Naive thymus-derived CD8-positive, alpha-beta T cell (primary cell): ENCODE measurements at regions not wholly inside any gene's neighbourhood (a gene's known extent, or its start where the extent isn't known, plus 50 kb on each side); places are given as distances from the start of the nearest gene placed in this dataset.

Source experiments
- ATAC-seq, 2 donors: fragments of 150-1000 bp; cut with Tn5 transposase in 1 of 2; sonication (Bioruptor Pico), chemical (Tn5 transposase) in 1 of 2; 1 replicate in 1 of 2; 2 replicates in 1 of 2; pipeline ENCODE4 v1.10.0; 2021; ENCODE audit warnings: mild to moderate bottlenecking in 2 of 2, moderate library complexity in 2 of 2
- POLR2A ChIA-PET: fragments of 350-600 bp; sonication (Branson Sonifier 250); formaldehyde crosslinking; loops from one replicate; lab custom pipeline; 2021; ENCODE audit warnings: antibody characterized with exemption; lab: Charles Lee
- DNase-seq, 10 donors: peaks; one replicate each; pipeline versions ENCODE4 v3.0.0 to v3.0.0-alpha.2; 2020 to 2022
- H3K27ac Mint-ChIP-seq, 10 donors: one replicate each; pipeline ENCODE4 v1.8.0; 2020 to 2022; ENCODE audit warnings: mild to moderate bottlenecking in 10 of 10, mixed read lengths in 10 of 10, moderate library complexity in 4 of 10, inconsistent platforms in 1 of 10
- H3K27me3 Mint-ChIP-seq, 5 donors: one replicate each; pipeline ENCODE4 v1.8.0; 2021 to 2022; ENCODE audit warnings: mixed read lengths in 5 of 5
- H3K36me3 Mint-ChIP-seq, 3 donors: one replicate each; pipeline ENCODE4 v1.8.0; 2020 to 2022; ENCODE audit warnings: mixed read lengths in 3 of 3, mild to moderate bottlenecking in 2 of 3, inconsistent platforms in 1 of 3
- H3K4me1 Mint-ChIP-seq, 4 donors: one replicate each; pipeline ENCODE4 v1.8.0; 2021 to 2022; ENCODE audit warnings: mixed read lengths in 4 of 4
- H3K4me3 Mint-ChIP-seq, 10 donors: one replicate each; pipeline ENCODE4 v1.8.0; 2020 to 2022; ENCODE audit warnings: mild to moderate bottlenecking in 10 of 10, mixed read lengths in 10 of 10, moderate library complexity in 6 of 10, inconsistent platforms in 1 of 10
- H3K9me3 Mint-ChIP-seq, 9 donors: one replicate each; pipeline ENCODE4 v1.8.0; 2020 to 2022; ENCODE audit warnings: mixed read lengths in 9 of 9, mild to moderate bottlenecking in 3 of 9, inconsistent platforms in 1 of 9, moderate library complexity in 1 of 9

GRCh38 chr19:28874742-28875141 is 338.2 kb downstream of the UQCRFS1 start:
- POLR2A ChIA-PET, result no interaction called here
- Mint-ChIP-seq H3K4me3 (no peak overlapping the region), H3K4me1 (no peaks in the 10 kb centered on the region), H3K27me3 (peaks cover 0 to 17% (median 5%) of the 10 kb centered on the region in 5 donors), H3K9me3 (peaks cover 0 to 4% (median 0%) of the 10 kb centered on the region in 9 donors), H3K27ac (no peak overlapping the region), H3K36me3 (no peaks in the 10 kb centered on the region)
- no peak for DNase-seq
- no peak for ATAC-seq

- no peak for ATAC-seq
- no peaks in the 10 kb centered on the region for H3K36me3 Mint-ChIP-seq
Measured at GRCh38 chr19:28873301-28873700, 339.6 kb downstream of the UQCRFS1 start.

GRCh38 chr19:28871099-28871725 is 341.7 kb downstream of the UQCRFS1 start:
- Mint-ChIP-seq H3K27me3 (peaks cover 1 to 29% (median 9%) of the 10 kb centered on the region in 5 donors), H3K36me3 (no peaks in the 10 kb centered on the region), H3K9me3 (peaks cover 0 to 6% (median 0%) of the 10 kb centered on the region in 9 donors), H3K4me3 (no peak overlapping the region), H3K27ac (no peak overlapping the region), H3K4me1 (no peaks in the 10 kb centered on the region)
- no peak for ATAC-seq
- DNase-seq, result no peak
- POLR2A ChIA-PET, result no interaction called here

More at GRCh38 chr19:28873301-28873700, 339.6 kb downstream of the UQCRFS1 start:
- no peak overlapping the region for H3K4me3 Mint-ChIP-seq
- H3K4me1 Mint-ChIP-seq, result no peaks in the 10 kb centered on the region
- DNase-seq, result no peak
- H3K27me3 Mint-ChIP-seq, result peaks cover 1 to 29% (median 9%) of the 10 kb centered on the region in 5 donors
- POLR2A ChIA-PET, result no interaction called here
- peaks cover 0 to 6% (median 0%) of the 10 kb centered on the region in 9 donors for H3K9me3 Mint-ChIP-seq
- H3K27ac Mint-ChIP-seq, result no peak overlapping the region

DNA sequence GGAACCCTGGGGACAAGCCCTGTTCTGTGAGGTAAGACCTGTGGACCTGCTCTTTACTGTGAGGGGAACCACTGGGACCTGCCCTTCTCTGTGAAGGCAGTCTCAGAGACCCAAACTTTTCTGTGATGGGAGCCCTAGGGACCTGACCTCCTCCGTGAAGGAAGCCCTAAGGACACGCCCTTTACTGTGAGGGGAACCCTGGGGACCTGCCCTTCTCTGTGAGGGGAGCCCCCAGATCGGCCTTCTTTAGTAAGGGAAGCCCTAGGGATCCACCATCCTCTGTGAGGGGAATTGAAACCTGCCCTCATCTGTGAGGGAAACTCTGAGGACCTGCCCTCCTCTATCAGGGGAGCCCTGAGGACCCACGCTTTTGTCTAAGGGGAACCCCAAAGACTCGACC is 343.5 kb downstream of the UQCRFS1 start:
- no peak overlapping the region for H3K27ac Mint-ChIP-seq
- H3K4me1 Mint-ChIP-seq, result no peaks in the 10 kb centered on the region
- H3K9me3 Mint-ChIP-seq, result peaks cover 0 to 3% (median 0%) of the 10 kb centered on the region in 9 donors
- H3K4me3 Mint-ChIP-seq, result no peak overlapping the region
- POLR2A ChIA-PET, result no interaction called here
- no peaks in the 10 kb centered on the region for H3K36me3 Mint-ChIP-seq
- no peak for DNase-seq
- ATAC-seq, result no peak
- peaks cover 1 to 29% (median 9%) of the 10 kb centered on the region in 5 donors for H3K27me3 Mint-ChIP-seq

GRCh38 chr19:28868836-28869235 is 344.1 kb downstream of the UQCRFS1 start:
- Mint-ChIP-seq H3K27me3 (peaks cover 1 to 29% (median 9%) of the 10 kb centered on the region in 5 donors), H3K27ac (no peak overlapping the region), H3K9me3 (peaks cover 0 to 3% (median 0%) of the 10 kb centered on the region in 9 donors), H3K4me3 (no peak overlapping the region), H3K4me1 (no peaks in the 10 kb centered on the region), H3K36me3 (no peaks in the 10 kb centered on the region)
- POLR2A ChIA-PET, result no interaction called here
- DNase-seq, result no peak
- ATAC-seq, result no peak

DNA sequence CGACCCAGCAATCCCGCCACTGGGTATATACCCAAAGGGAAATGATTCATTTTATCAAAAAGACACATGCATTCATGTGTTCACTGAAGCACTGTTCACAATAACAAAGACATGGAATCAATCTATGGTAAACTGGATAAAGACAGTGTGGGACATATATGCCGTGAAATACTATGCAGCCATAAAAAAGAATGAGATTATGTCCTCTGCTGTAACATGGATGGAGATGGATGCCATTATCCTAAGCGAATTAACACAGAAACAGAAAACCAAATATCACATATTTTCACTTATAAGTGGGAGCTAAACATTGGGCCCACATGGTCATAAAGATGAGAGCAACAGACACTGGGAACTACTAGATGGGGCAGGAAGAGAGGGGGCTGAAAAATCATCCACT is 345.0 kb downstream of the UQCRFS1 start:
- no peak for ATAC-seq
- H3K4me1 Mint-ChIP-seq, result no peaks in the 10 kb centered on the region
- H3K9me3 Mint-ChIP-seq, result peaks cover 0 to 3% (median 0%) of the 10 kb centered on the region in 9 donors
- H3K36me3 Mint-ChIP-seq, result no peaks in the 10 kb centered on the region
- peaks cover 1 to 29% (median 9%) of the 10 kb centered on the region in 5 donors for H3K27me3 Mint-ChIP-seq
- H3K27ac Mint-ChIP-seq, result no peak overlapping the region
- DNase-seq, result no peak
- POLR2A ChIA-PET, result no interaction called here
- H3K4me3 Mint-ChIP-seq, result no peak overlapping the region

- Mint-ChIP-seq H3K36me3 (no peaks in the 10 kb centered on the region), H3K27ac (peak overlapping the region in 2 of 10 donors; percentile 24 to 27), H3K9me3 (peaks cover 0 to 4% (median 2%) of the 10 kb centered on the region in 9 donors), H3K4me3 (no peak overlapping the region), H3K27me3 (peaks cover 1 to 21% (median 6%) of the 10 kb centered on the region in 5 donors), H3K4me1 (no peaks in the 10 kb centered on the region)
- ATAC-seq (no peak), DNase-seq (no peak)
- POLR2A ChIA-PET, result no interaction called here
Measured at GRCh38 chr19:28864577-28865042, 348.3 kb downstream of the UQCRFS1 start.

GRCh38 chr19:28864024-28864503 is 348.9 kb downstream of the UQCRFS1 start:
- Mint-ChIP-seq H3K9me3 (peaks cover 0 to 4% (median 2%) of the 10 kb centered on the region in 9 donors), H3K4me1 (no peaks in the 10 kb centered on the region), H3K36me3 (no peaks in the 10 kb centered on the region), H3K4me3 (no peak overlapping the region), H3K27me3 (peaks cover 1 to 22% (median 6%) of the 10 kb centered on the region in 5 donors), H3K27ac (peak overlapping the region in 1 of 10 donors; percentile 27)
- ATAC-seq, result no peak
- POLR2A ChIA-PET, result no interaction called here
- no peak for DNase-seq

- ATAC-seq, result no peak
- no peak overlapping the region for H3K27ac Mint-ChIP-seq
Measured at GRCh38 chr19:28862238-28862637, 350.7 kb downstream of the UQCRFS1 start.

DNA sequence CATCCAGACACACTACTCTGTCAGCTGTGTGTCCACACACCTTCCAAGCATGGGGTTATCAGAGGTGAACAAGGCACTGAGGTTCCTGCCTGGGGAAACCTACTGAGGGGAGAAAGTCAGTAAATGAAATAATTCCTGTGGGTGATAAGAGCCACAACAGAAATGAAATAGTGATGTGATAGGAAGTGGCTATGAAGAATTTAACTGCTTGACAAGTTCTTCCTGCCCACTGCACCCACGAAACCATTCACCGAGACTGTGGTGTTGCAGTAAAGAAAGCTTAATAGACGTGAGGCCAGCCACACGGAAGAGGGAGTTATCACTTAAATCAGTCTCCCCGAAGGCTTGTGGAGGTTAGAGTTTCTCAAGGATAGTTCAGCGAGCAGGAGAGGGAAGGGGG is 353.1 kb downstream of the UQCRFS1 start:
- Mint-ChIP-seq H3K27ac (no peak overlapping the region), H3K4me3 (no peak overlapping the region), H3K27me3 (peaks cover 2 to 20% (median 5%) of the 10 kb centered on the region in 5 donors), H3K36me3 (no peaks in the 10 kb centered on the region), H3K4me1 (no peaks in the 10 kb centered on the region), H3K9me3 (peaks cover 0 to 8% (median 3%) of the 10 kb centered on the region in 9 donors)
- POLR2A ChIA-PET, result no interaction called here
- DNase-seq, result no peak
- no peak for ATAC-seq

More at GRCh38 chr19:28862238-28862637, 350.7 kb downstream of the UQCRFS1 start:
- H3K4me1 Mint-ChIP-seq, result no peaks in the 10 kb centered on the region
- H3K27me3 Mint-ChIP-seq, result peaks cover 0 to 19% (median 5%) of the 10 kb centered on the region in 5 donors
- no peaks in the 10 kb centered on the region for H3K36me3 Mint-ChIP-seq
- DNase-seq, result no peak
- POLR2A ChIA-PET, result no interaction called here
- peaks cover 0 to 4% (median 0%) of the 10 kb centered on the region in 9 donors for H3K9me3 Mint-ChIP-seq
- no peak overlapping the region for H3K4me3 Mint-ChIP-seq

DNA sequence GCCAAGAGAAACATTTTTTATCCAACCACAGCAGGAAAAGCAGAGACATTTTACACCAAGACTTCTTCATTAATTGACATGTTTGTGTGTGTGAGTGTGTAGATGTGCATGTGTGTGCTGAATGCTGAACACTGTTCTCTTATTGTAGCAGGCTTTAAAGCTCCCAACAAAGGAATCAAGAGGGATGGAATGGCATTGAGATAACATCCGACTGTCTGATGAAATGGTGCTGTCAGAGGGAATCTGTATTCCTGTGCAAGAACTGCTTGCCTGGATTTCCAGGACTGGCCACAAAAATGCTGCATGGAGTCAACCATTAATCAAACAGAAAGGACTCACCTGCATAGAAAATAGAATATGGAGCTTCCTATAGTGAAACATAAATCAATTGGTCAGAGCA is 354.0 kb downstream of the UQCRFS1 start:
- H3K4me1 Mint-ChIP-seq, result no peaks in the 10 kb centered on the region
- peaks cover under 1 to 14% (median 9%) of the 10 kb centered on the region in 9 donors for H3K9me3 Mint-ChIP-seq
- DNase-seq (no peak), ATAC-seq (no peak)
- no peak overlapping the region for H3K27ac Mint-ChIP-seq
- H3K4me3 Mint-ChIP-seq, result no peak overlapping the region
- POLR2A ChIA-PET, result no interaction called here
- peaks cover 0 to 2% (median 0%) of the 10 kb centered on the region in 3 donors for H3K36me3 Mint-ChIP-seq
- H3K27me3 Mint-ChIP-seq, result peaks cover 2 to 28% (median 10%) of the 10 kb centered on the region in 5 donors

DNA sequence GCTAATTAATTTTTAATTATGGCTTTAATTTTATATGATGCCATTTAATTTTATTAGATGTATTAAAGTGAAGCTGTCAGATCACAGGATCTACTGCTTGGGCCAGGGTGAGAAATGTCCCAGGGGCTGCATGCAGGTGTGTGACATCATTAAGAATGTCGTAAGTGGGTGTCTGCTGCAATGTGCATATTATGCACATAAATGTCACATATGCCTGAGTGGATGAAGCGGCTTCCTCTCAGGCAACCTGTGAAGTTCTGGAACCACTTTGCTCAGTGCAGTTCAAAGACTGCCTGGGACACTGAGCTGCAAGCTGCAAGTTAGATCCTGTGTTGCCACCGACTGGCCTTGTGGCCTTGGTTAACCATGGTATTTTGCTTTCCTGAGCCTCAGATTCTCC is 355.0 kb downstream of the UQCRFS1 start:
- H3K36me3 Mint-ChIP-seq, result peaks cover 0 to 2% (median 0%) of the 10 kb centered on the region in 3 donors
- H3K4me3 Mint-ChIP-seq, result no peak overlapping the region
- DNase-seq, result no peak
- no peak for ATAC-seq
- H3K27me3 Mint-ChIP-seq, result peaks cover 2 to 28% (median 13%) of the 10 kb centered on the region in 5 donors
- no peaks in the 10 kb centered on the region for H3K4me1 Mint-ChIP-seq
- H3K9me3 Mint-ChIP-seq, result peaks cover 4 to 18% (median 12%) of the 10 kb centered on the region in 9 donors
- no peak overlapping the region for H3K27ac Mint-ChIP-seq
- POLR2A ChIA-PET, result no interaction called here

DNA sequence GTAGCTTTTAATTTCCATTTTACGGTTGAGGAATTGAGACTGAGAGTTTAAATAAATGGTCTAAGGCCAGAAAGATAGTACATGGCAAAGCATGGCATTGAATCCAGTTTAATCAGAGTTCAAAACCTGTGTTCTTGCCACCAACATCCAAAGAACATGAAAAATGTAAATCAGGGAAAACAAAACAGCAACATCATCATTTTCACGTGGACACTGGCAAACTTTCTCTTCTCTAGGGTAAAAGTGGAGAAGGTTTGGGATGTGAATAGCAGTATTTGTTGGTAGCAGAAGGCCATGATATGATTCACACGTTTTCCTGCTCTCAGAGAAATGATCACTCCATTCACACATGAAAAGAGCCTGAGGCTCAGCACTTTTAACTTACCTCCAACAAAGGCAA is 357.7 kb downstream of the UQCRFS1 start:
- POLR2A ChIA-PET, result no interaction called here
- ATAC-seq, result no peak
- no peak for DNase-seq
- H3K4me1 Mint-ChIP-seq, result no peaks in the 10 kb centered on the region
- H3K27me3 Mint-ChIP-seq, result peaks cover 0 to 24% (median 13%) of the 10 kb centered on the region in 5 donors
- H3K36me3 Mint-ChIP-seq, result peaks cover 0 to 2% (median 0%) of the 10 kb centered on the region in 3 donors
- H3K4me3 Mint-ChIP-seq, result no peak overlapping the region
- H3K9me3 Mint-ChIP-seq, result peaks cover 4 to 18% (median 12%) of the 10 kb centered on the region in 9 donors
- H3K27ac Mint-ChIP-seq, result no peak overlapping the region
